Large intestine (tissue), 3 donors: ENCODE measurements at regions not wholly inside any gene's neighbourhood (a gene's known extent, or its start where the extent isn't known, plus 50 kb on each side); places are given as distances from the start of the nearest gene placed in this dataset.

Source experiments
- DNase-seq, 2 donors: peaks; one replicate each; pipeline versions ENCODE4 v3.0.0 to v3.0.0-alpha.2; 2013
- H3K27ac ChIP-seq: one replicate; pipeline ENCODE4 v1.5.1; 2013; ENCODE audit warnings: low read length
- H3K27me3 ChIP-seq: 2 replicates; pipeline ENCODE4 v1.6.1; 2013; ENCODE audit warnings: low read length; ENCODE audit not compliant: control insufficient read depth, insufficient read depth
- H3K36me3 ChIP-seq: 2 replicates; pipeline ENCODE4 v1.6.1; 2013; ENCODE audit warnings: low read length; ENCODE audit not compliant: control insufficient read depth, insufficient read depth
- H3K4me1 ChIP-seq: one replicate; pipeline ENCODE4 v1.6.1; 2013; ENCODE audit warnings: low read length; ENCODE audit not compliant: control insufficient read depth, insufficient read depth
- H3K4me3 ChIP-seq: one replicate; pipeline ENCODE4 v1.5.1; 2013; ENCODE audit warnings: low read length
- H3K9me3 ChIP-seq: one replicate; pipeline ENCODE4 v1.6.1; 2013; ENCODE audit warnings: mild to moderate bottlenecking, low read depth, low read length, moderate library complexity; ENCODE audit not compliant: control insufficient read depth
- WGBS: methylation state at CpG from one replicate; pipeline ENCODE4 v1.1.5; 2013; ENCODE audit warnings: low lambda C conversion rate; ENCODE audit not compliant: insufficient coverage; 5-methylcytosine and 5-hydroxymethylcytosine counted together

- Histone ChIP-seq H3K4me1 (peaks cover 10% of the 10 kb centered on the region), H3K4me3 (peak overlapping the region; percentile 58), H3K36me3 (no peaks in the 10 kb centered on the region), H3K27ac (peak overlapping the region; percentile 96), H3K27me3 (no peaks in the 10 kb centered on the region), H3K9me3 (peaks cover 7% of the 10 kb centered on the region)
- 0% methylated on average over 3 of the region's 44 CpGs for WGBS
- DNase-seq, result peak in 1 of 2 donors; percentile 91
These were observed 129.9 kb downstream of the HFE start for GRCh38 chr6:26216886-26217713.

DNA sequence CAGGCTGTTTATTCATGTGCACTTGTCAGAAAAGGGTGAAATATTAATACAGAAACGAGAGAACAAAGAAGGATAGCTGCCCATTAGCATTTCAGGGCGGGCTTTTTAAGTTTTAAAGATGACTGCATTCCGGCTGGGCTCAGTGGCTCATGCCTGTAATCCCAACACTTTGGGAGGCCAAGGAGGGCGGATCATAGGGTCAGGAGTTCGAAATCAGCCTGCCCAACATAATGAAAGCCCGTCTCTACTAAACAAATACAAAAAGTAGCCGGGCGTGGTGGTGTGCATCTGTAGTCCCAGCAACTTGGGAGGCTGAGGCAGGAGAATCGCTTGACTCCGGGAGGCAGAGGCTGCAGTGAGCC lies 130.5 kb downstream of the HFE start:
- no peaks in the 10 kb centered on the region for H3K27me3 ChIP-seq
- peak overlapping the region; percentile 96 for H3K27ac ChIP-seq
- DNase-seq, result peak in 1 of 2 donors; percentile 52
- no peaks in the 10 kb centered on the region for H3K36me3 ChIP-seq
- H3K4me3 ChIP-seq, result peak overlapping the region; percentile 58
- peaks cover 13% of the 10 kb centered on the region for H3K4me1 ChIP-seq
- 0% methylated on average over 2 of the region's 10 CpGs for WGBS
- H3K9me3 ChIP-seq, result peaks cover 6% of the 10 kb centered on the region

- no peak for DNase-seq
- Histone ChIP-seq H3K4me1 (peaks cover 14% of the 10 kb centered on the region), H3K4me3 (no peak overlapping the region), H3K9me3 (peaks cover 3% of the 10 kb centered on the region), H3K27me3 (no peaks in the 10 kb centered on the region), H3K36me3 (no peaks in the 10 kb centered on the region), H3K27ac (no peak overlapping the region)
- 100% methylated on average over 1 of the region's 2 CpGs for WGBS
These were observed 131.6 kb downstream of the HFE start for GRCh38 chr6:26218824-26219223.

DNA sequence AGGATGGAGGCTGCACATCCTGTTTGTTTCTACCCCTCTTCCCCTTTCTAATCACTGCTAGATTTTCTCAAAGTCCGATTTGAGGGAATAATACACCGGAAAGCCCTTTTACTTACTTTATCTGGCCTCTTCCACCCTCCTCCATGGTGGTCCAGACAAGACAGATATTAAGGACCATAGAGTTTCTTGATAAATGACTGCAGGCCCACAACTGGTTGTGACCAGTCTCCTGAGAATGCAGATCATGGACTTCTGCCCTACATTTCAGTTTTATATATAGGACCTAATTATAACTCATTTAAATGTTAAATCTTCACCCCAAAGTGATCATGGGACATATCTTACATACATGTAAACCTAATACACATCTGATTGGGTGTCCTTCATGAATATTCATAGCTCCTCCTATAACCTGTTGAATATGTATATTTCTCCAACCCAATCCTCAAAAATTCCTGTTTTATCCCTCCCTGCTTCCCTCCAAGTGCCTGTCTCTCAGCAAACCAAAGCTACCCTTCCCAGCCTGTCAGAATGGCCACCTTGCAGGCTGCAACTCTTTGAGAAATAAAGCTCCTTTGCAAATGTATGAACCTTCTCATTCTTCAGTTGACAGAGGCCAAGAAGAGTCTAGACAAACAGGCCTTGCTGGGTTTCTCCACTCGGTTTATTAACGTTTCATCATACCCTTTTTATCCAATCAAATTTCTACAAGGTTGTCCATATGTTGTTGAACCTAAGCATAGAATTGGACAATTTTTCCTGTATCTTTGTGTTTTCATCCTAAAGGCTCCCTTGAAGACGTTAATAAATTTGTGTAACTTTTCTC lies 133.1 kb downstream of the HFE start:
- H3K27me3 ChIP-seq, result no peaks in the 10 kb centered on the region
- H3K4me1 ChIP-seq, result peaks cover 10% of the 10 kb centered on the region
- H3K36me3 ChIP-seq, result no peaks in the 10 kb centered on the region
- no peak overlapping the region for H3K27ac ChIP-seq
- 93% methylated on average over 3 of the region's 5 CpGs for WGBS
- no peak for DNase-seq
- H3K4me3 ChIP-seq, result no peak overlapping the region
- peaks cover 4% of the 10 kb centered on the region for H3K9me3 ChIP-seq

DNA sequence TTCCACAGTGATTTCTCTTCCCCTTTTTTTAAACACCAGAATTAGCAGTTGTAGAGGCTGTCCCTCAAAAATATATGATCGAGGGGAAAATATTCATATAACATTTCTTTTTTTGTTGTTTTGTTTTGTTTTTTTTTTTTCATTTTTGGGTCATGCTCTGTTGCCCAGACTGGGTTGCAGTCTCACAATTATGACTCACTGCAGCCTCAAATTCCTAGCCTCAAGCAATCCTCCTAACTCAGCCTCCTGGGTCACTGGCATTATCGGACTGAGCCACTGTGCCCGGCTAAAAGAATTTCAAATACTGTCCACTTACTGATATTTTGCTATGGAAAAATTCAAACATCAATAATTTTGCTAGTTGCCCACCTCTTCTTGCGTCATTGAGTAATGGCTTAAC lies 134.0 kb downstream of the HFE start:
- 100% methylated on average over 1 of the region's 4 CpGs for WGBS
- no peaks in the 10 kb centered on the region for H3K27me3 ChIP-seq
- no peak overlapping the region for H3K4me3 ChIP-seq
- no peaks in the 10 kb centered on the region for H3K36me3 ChIP-seq
- peaks cover 8% of the 10 kb centered on the region for H3K9me3 ChIP-seq
- no peak for DNase-seq
- H3K27ac ChIP-seq, result no peak overlapping the region
- peaks cover 18% of the 10 kb centered on the region for H3K4me1 ChIP-seq

DNA sequence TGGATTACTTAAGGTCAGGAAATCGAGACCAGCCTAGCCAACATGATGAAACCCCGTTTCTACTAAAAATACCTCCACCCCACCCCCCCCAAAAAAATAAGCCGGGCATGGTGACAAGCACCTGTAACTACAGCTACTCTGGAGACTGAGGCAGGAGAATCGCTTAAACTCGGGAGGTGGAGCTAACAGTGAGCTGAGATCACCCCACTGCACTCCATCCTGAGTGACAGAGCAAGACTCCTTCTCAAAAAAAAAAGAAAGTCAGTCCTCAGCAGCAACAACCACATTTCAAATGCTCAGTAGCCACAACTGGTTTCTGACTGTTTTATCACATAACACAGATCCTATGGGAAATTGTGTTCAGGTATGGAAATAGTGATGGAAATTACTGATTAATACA lies 135.3 kb downstream of the HFE start:
- H3K9me3 ChIP-seq, result peaks cover 8% of the 10 kb centered on the region
- no peaks in the 10 kb centered on the region for H3K27me3 ChIP-seq
- no peak for DNase-seq
- WGBS, result no CpG with 5 or more reads among the region's 5 CpGs
- H3K4me1 ChIP-seq, result peaks cover 18% of the 10 kb centered on the region
- H3K4me3 ChIP-seq, result no peak overlapping the region
- no peaks in the 10 kb centered on the region for H3K36me3 ChIP-seq
- peak overlapping the region; percentile 94 for H3K27ac ChIP-seq

DNA sequence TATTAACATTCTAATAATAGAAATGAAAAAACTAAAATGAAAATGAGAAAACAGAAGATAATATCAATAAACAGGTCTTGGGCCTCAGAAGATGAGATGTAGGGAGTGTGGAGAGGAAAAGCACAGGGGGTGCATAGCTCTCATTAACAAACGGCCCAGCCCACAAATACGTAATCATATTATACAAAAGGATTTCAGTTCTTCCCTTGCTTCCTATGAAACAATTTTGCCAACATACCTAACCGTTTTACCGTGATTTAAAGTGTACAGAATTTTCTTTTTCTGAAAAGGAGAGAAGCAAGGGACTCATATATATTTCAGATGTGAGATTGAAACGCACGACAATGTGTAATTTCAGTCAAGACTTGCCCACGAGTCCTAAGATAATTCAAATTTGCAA lies 136.0 kb downstream of the HFE start:
- peak overlapping the region; percentile 94 for H3K27ac ChIP-seq
- DNase-seq, result no peak
- peaks cover 8% of the 10 kb centered on the region for H3K9me3 ChIP-seq
- WGBS, result 0% methylated on average over 1 of the region's 7 CpGs
- H3K36me3 ChIP-seq, result no peaks in the 10 kb centered on the region
- H3K27me3 ChIP-seq, result no peaks in the 10 kb centered on the region
- peak overlapping the region; percentile 62 for H3K4me3 ChIP-seq
- H3K4me1 ChIP-seq, result peaks cover 16% of the 10 kb centered on the region

DNA sequence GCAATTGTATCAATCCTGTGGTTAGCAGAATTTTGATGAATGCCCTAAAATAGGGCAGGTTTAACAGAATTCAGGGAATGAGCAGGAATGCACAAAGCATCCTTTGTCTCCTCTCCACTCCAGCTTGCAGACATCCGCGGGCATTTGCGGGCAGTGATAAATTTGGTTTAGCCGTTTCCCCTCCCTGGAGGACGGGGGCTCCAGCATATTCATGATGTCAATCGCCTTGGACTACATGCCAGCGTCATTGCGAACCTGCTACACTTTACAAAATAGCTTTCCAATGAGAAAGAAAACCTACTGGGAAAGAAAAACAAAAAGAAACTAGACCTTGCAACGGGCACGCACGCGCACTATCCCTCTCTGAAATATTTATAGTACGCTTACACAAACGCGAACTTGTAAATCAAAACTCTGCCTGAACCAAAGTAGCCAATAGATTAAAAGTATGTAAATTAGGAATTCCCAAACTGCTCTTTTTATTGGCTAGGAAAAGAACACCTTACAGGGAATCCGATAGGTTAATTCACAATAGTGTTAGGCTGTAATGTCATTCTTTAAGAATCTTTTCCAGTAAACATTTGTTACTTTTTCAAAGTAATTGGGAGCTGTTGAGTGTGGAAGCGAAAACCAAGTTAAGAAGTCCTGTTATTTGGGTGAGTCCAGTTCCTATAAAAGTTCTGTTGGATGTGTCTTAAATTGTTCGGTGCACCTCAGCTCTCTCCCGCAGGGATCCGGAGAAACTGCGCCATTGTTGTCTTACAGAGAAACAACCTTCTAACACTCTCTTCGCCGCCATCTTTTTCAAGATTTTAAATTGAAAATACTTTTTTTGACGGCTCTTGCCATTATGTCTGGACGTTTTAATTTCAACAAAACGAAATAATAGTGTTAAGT lies 136.7 kb downstream of the HFE start:
- H3K36me3 ChIP-seq, result no peaks in the 10 kb centered on the region
- H3K4me3 ChIP-seq, result peak overlapping the region; percentile 62
- peak; percentile 84 to 95 for DNase-seq
- peaks cover 8% of the 10 kb centered on the region for H3K9me3 ChIP-seq
- H3K27me3 ChIP-seq, result no peaks in the 10 kb centered on the region
- H3K4me1 ChIP-seq, result peaks cover 12% of the 10 kb centered on the region
- WGBS, result 0% methylated on average over 2 of the region's 26 CpGs
- peak overlapping the region; percentile 94 for H3K27ac ChIP-seq

DNA sequence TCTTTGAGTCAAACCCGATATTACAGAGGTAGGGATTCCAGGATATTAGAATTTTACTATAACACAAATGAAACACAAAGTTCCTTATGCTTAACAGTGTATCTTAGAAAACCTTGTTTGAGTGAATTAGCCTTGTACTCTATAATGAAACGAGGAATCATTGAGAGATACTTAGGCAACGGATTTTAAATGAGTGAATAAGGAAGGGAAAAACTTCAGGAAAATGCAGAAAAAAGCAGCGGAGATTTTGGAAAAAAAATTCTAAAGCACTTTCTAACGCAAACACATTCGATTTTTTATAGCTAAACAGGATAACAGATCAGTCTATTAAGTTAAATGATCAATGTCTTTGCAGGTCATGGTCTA lies 137.3 kb downstream of the HFE start:
- no peak for DNase-seq
- Histone ChIP-seq H3K4me1 (peaks cover 12% of the 10 kb centered on the region), H3K36me3 (no peaks in the 10 kb centered on the region), H3K27me3 (no peaks in the 10 kb centered on the region), H3K27ac (peak overlapping the region; percentile 94), H3K9me3 (peaks cover 8% of the 10 kb centered on the region), H3K4me3 (peak overlapping the region; percentile 62)
- WGBS, result 4% methylated on average over 5 of the region's 6 CpGs
